GM12891 (cell line): ENCODE measurements at regions not wholly inside any gene's neighbourhood (a gene's known extent, or its start where the extent isn't known, plus 50 kb on each side); places are given as distances from the start of the nearest gene placed in this dataset.
"Not testable (repeated sequence)": the region's sequence is repeated elsewhere in the genome, so short reads cannot be mapped to it uniquely, and the experiment has no call there.

Experiments used
- DNase-seq: peaks from one replicate; pipeline ENCODE4 v3.0.0; 2011; ENCODE audit warnings: low spot score; ENCODE audit not compliant: insufficient read length
- FAIRE-seq: peaks from 2 replicates; lab custom pipeline; 2011; peaks lifted over from hg19 to GRCh38; lab: Jason Lieb, UNC
- PAX5 ChIP-seq: IDR thresholded peaks from 2 replicates; pipeline ENCODE4 v1.6.1; 2011; ENCODE audit warnings: low read length, moderate library complexity, mild to moderate bottlenecking; ENCODE audit not compliant: insufficient read depth, severe bottlenecking
- POLR2A ChIP-seq: IDR thresholded peaks from 2 replicates; pipeline ENCODE4 v1.6.1; 2011; ENCODE audit warnings: low read depth, low read length, control low read depth
- POLR2AphosphoS5 ChIP-seq: IDR thresholded peaks from 2 replicates; pipeline ENCODE4 v1.6.1; 2011; ENCODE audit warnings: low read depth, low read length, control low read depth
- POU2F2 ChIP-seq: IDR thresholded peaks from 2 replicates; pipeline ENCODE4 v1.6.1; 2011; ENCODE audit warnings: low read depth, mild to moderate bottlenecking, control low read depth, low read length, moderate library complexity
- SPI1 ChIP-seq: IDR thresholded peaks from 2 replicates; pipeline ENCODE4 v1.6.1; 2011; ENCODE audit warnings: low read depth, low read length, control low read depth
- TAF1 ChIP-seq: IDR thresholded peaks from 2 replicates; pipeline ENCODE4 v1.6.1; 2011; ENCODE audit warnings: low read depth, low read length, control low read depth

GRCh38 chr3:168803536-168803935, 707.8 kb upstream of the GOLIM4 start:
- DNase-seq (no peak), FAIRE-seq (no peak)
- TF ChIP-seq SPI1: no peak
- TF ChIP-seq PAX5: no peak
- TF ChIP-seq TAF1: no peak

- DNase-seq (no peak), FAIRE-seq (no peak)
- TF ChIP-seq POLR2A (no peak), PAX5 (no peak), TAF1 (no peak), POU2F2 (no peak), POLR2AphosphoS5 (no peak), SPI1 (no peak)
Observed at GRCh38 chr3:168802766-168803165, 707.0 kb upstream of the GOLIM4 start.

GRCh38 chr3:168801794-168802193, 706.1 kb upstream of the GOLIM4 start:
- DNase-seq (no peak), FAIRE-seq (no peak)
- no peak for TF ChIP-seq POU2F2
- no peak for TF ChIP-seq TAF1
- no peak for TF ChIP-seq PAX5
- TF ChIP-seq POLR2AphosphoS5: no peak
- no peak for TF ChIP-seq SPI1
- TF ChIP-seq POLR2A: no peak

GRCh38 chr3:168796339-168796738, 700.6 kb upstream of the GOLIM4 start:
- TF ChIP-seq SPI1 (no peak), TAF1 (no peak), POLR2A (no peak), POU2F2 (no peak), POLR2AphosphoS5 (no peak), PAX5 (no peak)
- DNase-seq (no peak), FAIRE-seq (no peak)

DNA sequence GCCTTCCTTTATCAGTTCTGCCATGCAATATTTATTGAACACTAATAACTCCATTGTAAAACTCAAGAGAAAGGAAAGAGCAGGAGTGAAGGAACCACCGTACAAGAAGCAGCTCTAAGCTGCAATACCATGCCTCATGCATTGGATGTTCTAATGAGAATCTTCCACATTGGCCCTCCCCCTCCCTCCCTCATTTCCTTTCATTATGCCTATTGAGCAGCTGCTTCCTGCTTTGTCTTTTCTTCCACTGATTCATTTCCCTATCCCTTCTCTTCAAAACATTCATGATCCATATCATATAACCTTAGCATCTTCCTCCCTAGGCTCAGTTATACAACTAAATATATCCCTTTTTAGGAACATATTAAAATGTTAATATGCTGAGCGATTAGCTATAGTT, 698.7 kb upstream of the GOLIM4 start:
- no peak for TF ChIP-seq POLR2AphosphoS5
- no peak for TF ChIP-seq POU2F2
- TF ChIP-seq PAX5: no peak
- TF ChIP-seq SPI1: no peak
- TF ChIP-seq TAF1: no peak
- TF ChIP-seq POLR2A: no peak
- no peak for FAIRE-seq
- DNase-seq: no peak

GRCh38 chr3:168782193-168782592, 686.5 kb upstream of the GOLIM4 start:
- TF ChIP-seq POU2F2: no peak
- no peak for TF ChIP-seq TAF1
- no peak for TF ChIP-seq PAX5
- TF ChIP-seq POLR2AphosphoS5: no peak
- TF ChIP-seq POLR2A: no peak
- TF ChIP-seq SPI1: no peak
- FAIRE-seq: no peak
- no peak for DNase-seq

DNA sequence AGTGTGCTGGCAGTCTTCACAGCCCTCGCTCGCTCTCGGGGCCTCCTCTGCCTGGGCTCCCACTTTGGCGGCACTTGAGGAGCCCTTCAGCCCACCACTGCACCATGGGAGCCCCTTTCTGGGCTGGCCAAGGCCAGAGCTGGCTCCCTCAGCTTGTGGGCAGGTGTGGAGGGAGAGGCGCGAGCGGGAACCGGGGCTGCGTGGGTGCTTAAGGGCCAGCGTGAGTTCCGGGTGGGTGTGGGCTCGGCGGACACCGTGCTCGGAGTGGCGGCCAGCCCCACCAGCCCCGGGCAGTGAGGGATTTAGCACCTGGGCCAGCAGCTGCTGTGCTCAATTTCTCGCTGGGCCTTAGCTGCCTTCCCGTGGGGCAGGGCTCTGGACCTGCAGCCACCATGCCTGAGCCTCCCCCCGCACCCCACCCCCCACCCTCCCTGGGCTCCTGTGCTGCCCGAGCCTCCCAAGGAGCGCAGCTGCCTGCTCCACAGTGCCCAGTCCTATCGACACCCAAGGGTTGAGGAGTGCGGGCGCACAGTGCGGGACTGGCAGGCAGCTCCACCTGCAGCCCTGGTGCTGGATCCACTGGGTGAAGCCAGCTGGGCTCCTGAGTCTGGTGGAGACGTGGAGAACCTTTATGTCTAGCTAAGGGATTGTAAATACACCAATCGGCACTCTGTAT, 684.4 kb upstream of the GOLIM4 start:
- FAIRE-seq: not testable (repeated sequence)

DNA sequence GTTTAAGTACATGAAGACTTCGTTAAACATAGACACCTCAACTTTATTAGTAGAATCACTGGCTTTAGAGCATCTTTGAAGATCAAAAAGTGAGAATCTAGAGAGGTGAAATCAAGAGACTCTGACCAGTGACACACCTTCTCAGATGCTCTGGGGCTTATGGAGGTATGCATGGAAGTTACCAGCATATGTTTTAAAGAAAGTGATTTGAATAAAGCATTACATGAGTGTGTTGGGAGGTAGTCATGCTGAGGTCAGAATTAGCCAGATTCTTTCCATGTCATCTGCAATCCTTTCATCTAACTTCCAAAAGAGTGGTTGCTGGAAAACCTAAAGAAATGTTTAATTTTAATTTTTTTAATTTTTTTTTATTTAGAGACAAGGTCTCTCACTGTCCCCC, 658.0 kb upstream of the GOLIM4 start:
- TF ChIP-seq SPI1: no peak
- TF ChIP-seq POLR2AphosphoS5: no peak
- no peak for TF ChIP-seq PAX5
- TF ChIP-seq POLR2A: no peak
- TF ChIP-seq TAF1: no peak
- TF ChIP-seq POU2F2: no peak
- DNase-seq (no peak), FAIRE-seq (no peak)

More for the DNA sequence above, 684.4 kb upstream of the GOLIM4 start:
- not testable (repeated sequence) for DNase-seq

DNA sequence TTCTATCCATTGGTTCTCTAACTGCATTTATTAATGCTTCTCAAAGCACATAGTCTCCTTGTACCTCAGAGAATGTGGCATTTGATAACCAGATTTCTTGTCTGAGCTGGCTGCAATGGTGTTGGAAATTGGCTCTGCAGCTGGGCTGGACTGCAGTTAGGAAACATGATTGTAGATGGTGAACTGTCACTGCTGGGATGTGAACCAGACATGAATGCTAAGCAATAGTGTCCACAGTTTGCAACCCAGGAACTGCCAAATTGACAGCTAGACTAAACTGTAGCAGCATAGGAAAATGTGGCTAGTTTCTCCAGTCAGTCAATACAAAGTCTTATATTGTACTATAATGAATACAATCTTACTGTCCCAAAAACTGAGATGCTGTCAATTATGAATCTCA, 656.6 kb upstream of the GOLIM4 start:
- FAIRE-seq (no peak), DNase-seq (no peak)
- TF ChIP-seq PAX5: no peak
- no peak for TF ChIP-seq POLR2AphosphoS5
- TF ChIP-seq POLR2A: no peak
- no peak for TF ChIP-seq SPI1

- TF ChIP-seq SPI1 (no peak), POLR2A (no peak), POU2F2 (no peak), POLR2AphosphoS5 (no peak), PAX5 (no peak), TAF1 (no peak)
- DNase-seq (no peak), FAIRE-seq (no peak)
Observed at GRCh38 chr3:168747697-168748096, 652.0 kb upstream of the GOLIM4 start.
